ENCODE measurements at regions not wholly inside any gene's neighbourhood (a gene's known extent, or its start where the extent isn't known, plus 50 kb on each side); places are given as distances from the start of the nearest gene placed in this dataset.

- TF ChIP-seq CTCF (IDR thresholded peaks at IDR 0.05; ENCODE audit: insufficient read depth, low read depth, low read length) (no peak), EZH2 (IDR thresholded peaks at IDR 0.05; ENCODE audit: insufficient read depth, low read length) (no peak)
These were observed 239.0 kb downstream of the LMX1A start for GRCh38 chr1:165117482-165117881.
